SK-N-SH (cell line): ENCODE measurements at regions not wholly inside any gene's neighbourhood (a gene's known extent, or its start where the extent isn't known, plus 50 kb on each side); places are given as distances from the start of the nearest gene placed in this dataset.

Experiments used
- CTCF ChIA-PET: fragments of 300-600, 350-600 bp; formaldehyde crosslinking; extraction: SDS; loops from one replicate; lab custom pipeline; 2021; lab: Yijun Ruan, JAX
- POLR2A ChIA-PET: fragments of 350-600 bp; sonication (Branson Sonifier 250); formaldehyde crosslinking; extraction: SDS; loops from one replicate; lab custom pipeline; 2020; ENCODE audit warnings: antibody characterized with exemption, inconsistent platforms; lab: Yijun Ruan, JAX
- DNase-seq: peaks from one replicate; pipeline ENCODE4 v3.0.0; 2012
- H2AFZ ChIP-seq: fragments of 200-600 bp; sonication (generic); 2 replicates; pipeline ENCODE4 v1.8.1; 2016; ENCODE audit warnings: antibody characterized with exemption, mild to moderate bottlenecking, low read depth
- H3F3A ChIP-seq: fragments of 200-600 bp; sonication (generic); replicated peaks from 2 replicates; pipeline ENCODE3; 2016; ENCODE audit warnings: antibody characterized with exemption, mild to moderate bottlenecking; ENCODE audit not compliant: insufficient read depth
- H3K27ac ChIP-seq, 2 experiments: fragments of 200-500 bp in 1 of 2; fragments of 200-600 bp in 1 of 2; sonication (Bioruptor generic) in 1 of 2; sonication (generic), shearing (Covaris generic) in 1 of 2; 2 replicates each; pipeline versions ENCODE4 v1.5.1 to v1.6.1; 2014 to 2016; ENCODE audit warnings: low read depth in 2 of 2, inconsistent platforms in 1 of 2, low read length in 1 of 2, mild to moderate bottlenecking in 1 of 2, mixed read lengths in 1 of 2
- H3K27me3 ChIP-seq: fragments of 200-600 bp; sonication (generic), shearing (Covaris generic); 2 replicates; pipeline ENCODE4 v1.6.1; 2016; ENCODE audit warnings: mixed run types; ENCODE audit not compliant: insufficient read depth
- H3K36me3 ChIP-seq, 2 experiments: fragments of 200-500 bp in 1 of 2; fragments of 200-600 bp in 1 of 2; sonication (Bioruptor generic) in 1 of 2; sonication (generic) in 1 of 2; replicated peaks in 1 of 2; 2 replicates each; pipeline versions ENCODE3 to v1.5.1; 2014 to 2016; ENCODE audit warnings: low read length in 1 of 2, mild to moderate bottlenecking in 1 of 2; ENCODE audit not compliant: insufficient read depth in 2 of 2, control insufficient read depth in 1 of 2
- H3K4me1 ChIP-seq, 2 experiments: fragments of 200-500 bp in 1 of 2; fragments of 200-600 bp in 1 of 2; sonication (Bioruptor generic) in 1 of 2; sonication (generic), shearing (Covaris generic) in 1 of 2; 2 replicates each; pipeline versions ENCODE4 v1.5.1 to v1.6.1; 2014 to 2016; ENCODE audit warnings: low read depth in 1 of 2, low read length in 1 of 2, mixed run types in 1 of 2; ENCODE audit not compliant: insufficient read depth in 2 of 2, control insufficient read depth in 1 of 2
- H3K4me2 ChIP-seq: fragments of 200-600 bp; sonication (generic), shearing (Covaris generic); 2 replicates; pipeline ENCODE4 v1.6.1; 2017; ENCODE audit warnings: mixed run types
- H3K4me3 ChIP-seq, 2 experiments: fragments of 200-500 bp in 1 of 2; fragments of 200-600 bp in 1 of 2; sonication (Bioruptor generic) in 1 of 2; sonication (generic), shearing (Covaris generic) in 1 of 2; 2 replicates each; pipeline versions ENCODE4 v1.5.1 to v1.8.1; 2014 to 2016; ENCODE audit warnings: low read depth in 2 of 2, inconsistent platforms in 1 of 2, low read length in 1 of 2, mild to moderate bottlenecking in 1 of 2, mixed read lengths in 1 of 2, moderate library complexity in 1 of 2
- H3K79me2 ChIP-seq: fragments of 200-600 bp; sonication (generic); 2 replicates; pipeline ENCODE4 v1.8.1; 2017; ENCODE audit warnings: mild to moderate bottlenecking; ENCODE audit not compliant: insufficient read depth
- H3K9ac ChIP-seq: fragments of 200-600 bp; sonication (generic); 2 replicates; pipeline ENCODE4 v1.6.1; 2017; ENCODE audit warnings: mixed run types
- H3K9me2 ChIP-seq: fragments of 200-600 bp; sonication (generic); 2 replicates; pipeline ENCODE4 v1.6.1; 2017; ENCODE audit warnings: mixed run types
- H3K9me3 ChIP-seq: fragments of 200-600 bp; sonication (generic); 2 replicates; pipeline ENCODE4 v1.6.1; 2017; ENCODE audit warnings: mixed run types, mild to moderate bottlenecking, moderate library complexity
- H4K20me1 ChIP-seq: fragments of 200-600 bp; sonication (generic); 2 replicates; pipeline ENCODE4 v1.6.1; 2017; ENCODE audit warnings: mild to moderate bottlenecking, mixed run types; ENCODE audit not compliant: insufficient read depth
- ELF1 ChIP-seq: IDR thresholded peaks from 2 replicates; pipeline ENCODE4 v1.4.0; 2012
- EP300 ChIP-seq, 2 experiments: IDR thresholded peaks; 2 replicates each; pipeline versions ENCODE4 v1.4.0 to v1.6.1; 2012; ENCODE audit warnings: borderline replicate concordance in 1 of 2, low read depth in 1 of 2, low read length in 1 of 2
- EZH2phosphoT487 ChIP-seq: fragments of 200-600 bp; sonication (generic); IDR thresholded peaks from 2 replicates; pipeline ENCODE4 v1.6.1; 2017; ENCODE audit warnings: low read depth, mixed run types, mild to moderate bottlenecking, antibody characterized with exemption, moderate library complexity, borderline replicate concordance
- FOXM1 ChIP-seq: IDR thresholded peaks from 2 replicates; pipeline ENCODE4 v1.4.0; 2012; ENCODE audit warnings: low read depth, mild to moderate bottlenecking
- IRF3 ChIP-seq: fragments of 150-350 bp; IDR thresholded peaks from 2 replicates; pipeline ENCODE4 v1.6.1; 2016; ENCODE audit warnings: mild to moderate bottlenecking, low read depth, low read length
- JUND ChIP-seq: IDR thresholded peaks from 2 replicates; pipeline ENCODE4 v1.4.0; 2012
- MXI1 ChIP-seq: IDR thresholded peaks from 2 replicates; pipeline ENCODE4 v1.6.1; 2012; ENCODE audit warnings: mild to moderate bottlenecking, low read depth, low read length, improper control_type of control experiment
- NFIC ChIP-seq: IDR thresholded peaks from 2 replicates; pipeline ENCODE4 v1.4.0; 2012; ENCODE audit warnings: borderline replicate concordance
- NRF1 ChIP-seq: IDR thresholded peaks from 2 replicates; pipeline ENCODE4 v1.6.1; 2012; ENCODE audit warnings: low read depth, mild to moderate bottlenecking, low read length
- POLR2AphosphoS5 ChIP-seq: IDR thresholded peaks from 2 replicates; pipeline ENCODE4 v1.6.1; 2012; ENCODE audit warnings: low read depth, low read length
- RCOR1 ChIP-seq: fragments of 150-350 bp; IDR thresholded peaks from 2 replicates; pipeline ENCODE4 v1.6.1; 2017; ENCODE audit warnings: antibody characterized with exemption, low read length
- SIN3A ChIP-seq: IDR thresholded peaks from 2 replicates; pipeline ENCODE4 v1.6.1; 2012; ENCODE audit warnings: low read depth, mild to moderate bottlenecking, low read length, moderate library complexity, borderline replicate concordance
- WGBS: methylation state at CpG from one replicate; pipeline ENCODE4 v1.1.6; 2017; ENCODE audit warnings: low lambda C conversion rate; 5-methylcytosine and 5-hydroxymethylcytosine counted together
- TF ChIP-seq, protein P1 (sequence below): IDR thresholded peaks from 2 replicates; pipeline ENCODE4 v1.4.0; 2012; ENCODE audit warnings: low read depth, borderline replicate concordance
- TF ChIP-seq, protein P2 (sequence below): fragments of 150-350 bp; IDR thresholded peaks from 2 replicates; pipeline ENCODE4 v1.6.1; 2017; ENCODE audit warnings: antibody characterized with exemption, low read length, low read depth, borderline replicate concordance
- TF ChIP-seq, protein P3 (sequence below): IDR thresholded peaks from 2 replicates; pipeline ENCODE4 v1.6.1; 2012; ENCODE audit warnings: mild to moderate bottlenecking, low read depth, low read length, moderate library complexity

DNA sequence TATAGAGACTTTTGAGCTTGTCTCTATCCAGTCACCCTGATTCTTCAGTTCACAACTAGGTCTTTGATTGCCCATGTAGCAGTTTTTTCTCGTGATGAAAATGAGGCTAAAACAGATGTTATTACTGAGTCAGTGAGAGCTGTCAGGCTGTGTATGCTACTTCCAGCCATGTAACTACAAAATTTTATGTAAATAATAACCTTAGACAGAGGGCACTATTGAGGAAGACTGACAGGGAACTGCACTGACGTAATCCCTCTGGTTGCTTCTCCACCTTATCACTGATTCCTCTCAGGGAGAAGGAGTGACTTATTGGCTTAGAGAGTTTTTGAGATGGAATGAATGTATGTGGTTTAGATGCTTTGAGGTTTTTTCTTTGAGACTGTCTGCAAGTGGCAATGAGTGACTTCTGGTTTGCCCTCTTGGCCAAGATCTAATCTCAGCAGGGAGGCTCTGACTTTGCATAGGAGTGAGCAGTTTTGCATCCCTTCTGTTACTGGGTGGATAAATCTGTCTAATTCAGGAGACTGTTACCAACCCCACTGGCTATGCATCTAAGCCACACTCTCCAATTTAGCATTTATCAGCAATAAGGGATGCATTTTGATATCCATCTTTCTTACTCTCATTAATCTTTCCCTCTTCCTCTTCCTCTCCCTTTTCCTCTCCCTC lies 555.2 kb upstream of the FANCL start:
- Histone ChIP-seq H2AFZ (no peak overlapping the region), H3K4me2 (no peak overlapping the region), H3F3A (no peaks in the 10 kb centered on the region), H3K36me3 (no peaks in the 10 kb centered on the region), H4K20me1 (no peaks in the 10 kb centered on the region), H3K9me3 (no peaks in the 10 kb centered on the region), H3K27me3 (no peaks in the 10 kb centered on the region), H3K9ac (no peak overlapping the region), H3K4me1 (no peaks in the 10 kb centered on the region), H3K4me3 (no peak overlapping the region), H3K79me2 (no peaks in the 10 kb centered on the region), H3K27ac (no peak overlapping the region), H3K9me2 (no peaks in the 10 kb centered on the region)
- ChIA-PET POLR2A (no interaction called here), CTCF (interaction anchor here (0.9 kb wide), 1 partner anchor 47 kb away, joined by 3 read pairs; no protein-coding TSS in a partner anchor)
- 11% methylated on average over 2 of the region's 2 CpGs for WGBS
- DNase-seq = no peak
- TF ChIP-seq EZH2phosphoT487 (no peak), FOXM1 (no peak), IRF3 (no peak), MXI1 (no peak), RCOR1 (no peak), JUND (no peak), NRF1 (no peak), EP300 (IDR thresholded peaks at IDR 0.05; ENCODE audit: borderline replicate concordance in 1 of 2, low read depth in 1 of 2, low read length in 1 of 2) (no peak), ELF1 (no peak), POLR2AphosphoS5 (no peak), SIN3A (no peak), NFIC (no peak)
- TF ChIP-seq, protein P1, sequence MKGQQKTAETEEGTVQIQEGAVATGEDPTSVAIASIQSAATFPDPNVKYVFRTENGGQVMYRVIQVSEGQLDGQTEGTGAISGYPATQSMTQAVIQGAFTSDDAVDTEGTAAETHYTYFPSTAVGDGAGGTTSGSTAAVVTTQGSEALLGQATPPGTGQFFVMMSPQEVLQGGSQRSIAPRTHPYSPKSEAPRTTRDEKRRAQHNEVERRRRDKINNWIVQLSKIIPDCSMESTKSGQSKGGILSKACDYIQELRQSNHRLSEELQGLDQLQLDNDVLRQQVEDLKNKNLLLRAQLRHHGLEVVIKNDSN = no peak
- TF ChIP-seq, protein P2, sequence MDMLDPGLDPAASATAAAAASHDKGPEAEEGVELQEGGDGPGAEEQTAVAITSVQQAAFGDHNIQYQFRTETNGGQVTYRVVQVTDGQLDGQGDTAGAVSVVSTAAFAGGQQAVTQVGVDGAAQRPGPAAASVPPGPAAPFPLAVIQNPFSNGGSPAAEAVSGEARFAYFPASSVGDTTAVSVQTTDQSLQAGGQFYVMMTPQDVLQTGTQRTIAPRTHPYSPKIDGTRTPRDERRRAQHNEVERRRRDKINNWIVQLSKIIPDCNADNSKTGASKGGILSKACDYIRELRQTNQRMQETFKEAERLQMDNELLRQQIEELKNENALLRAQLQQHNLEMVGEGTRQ = no peak
- TF ChIP-seq, protein P3, sequence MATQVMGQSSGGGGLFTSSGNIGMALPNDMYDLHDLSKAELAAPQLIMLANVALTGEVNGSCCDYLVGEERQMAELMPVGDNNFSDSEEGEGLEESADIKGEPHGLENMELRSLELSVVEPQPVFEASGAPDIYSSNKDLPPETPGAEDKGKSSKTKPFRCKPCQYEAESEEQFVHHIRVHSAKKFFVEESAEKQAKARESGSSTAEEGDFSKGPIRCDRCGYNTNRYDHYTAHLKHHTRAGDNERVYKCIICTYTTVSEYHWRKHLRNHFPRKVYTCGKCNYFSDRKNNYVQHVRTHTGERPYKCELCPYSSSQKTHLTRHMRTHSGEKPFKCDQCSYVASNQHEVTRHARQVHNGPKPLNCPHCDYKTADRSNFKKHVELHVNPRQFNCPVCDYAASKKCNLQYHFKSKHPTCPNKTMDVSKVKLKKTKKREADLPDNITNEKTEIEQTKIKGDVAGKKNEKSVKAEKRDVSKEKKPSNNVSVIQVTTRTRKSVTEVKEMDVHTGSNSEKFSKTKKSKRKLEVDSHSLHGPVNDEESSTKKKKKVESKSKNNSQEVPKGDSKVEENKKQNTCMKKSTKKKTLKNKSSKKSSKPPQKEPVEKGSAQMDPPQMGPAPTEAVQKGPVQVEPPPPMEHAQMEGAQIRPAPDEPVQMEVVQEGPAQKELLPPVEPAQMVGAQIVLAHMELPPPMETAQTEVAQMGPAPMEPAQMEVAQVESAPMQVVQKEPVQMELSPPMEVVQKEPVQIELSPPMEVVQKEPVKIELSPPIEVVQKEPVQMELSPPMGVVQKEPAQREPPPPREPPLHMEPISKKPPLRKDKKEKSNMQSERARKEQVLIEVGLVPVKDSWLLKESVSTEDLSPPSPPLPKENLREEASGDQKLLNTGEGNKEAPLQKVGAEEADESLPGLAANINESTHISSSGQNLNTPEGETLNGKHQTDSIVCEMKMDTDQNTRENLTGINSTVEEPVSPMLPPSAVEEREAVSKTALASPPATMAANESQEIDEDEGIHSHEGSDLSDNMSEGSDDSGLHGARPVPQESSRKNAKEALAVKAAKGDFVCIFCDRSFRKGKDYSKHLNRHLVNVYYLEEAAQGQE = no peak
